ENCODE measurements at regions not wholly inside any gene's neighbourhood (a gene's known extent, or its start where the extent isn't known, plus 50 kb on each side); places are given as distances from the start of the nearest gene placed in this dataset.

DNA sequence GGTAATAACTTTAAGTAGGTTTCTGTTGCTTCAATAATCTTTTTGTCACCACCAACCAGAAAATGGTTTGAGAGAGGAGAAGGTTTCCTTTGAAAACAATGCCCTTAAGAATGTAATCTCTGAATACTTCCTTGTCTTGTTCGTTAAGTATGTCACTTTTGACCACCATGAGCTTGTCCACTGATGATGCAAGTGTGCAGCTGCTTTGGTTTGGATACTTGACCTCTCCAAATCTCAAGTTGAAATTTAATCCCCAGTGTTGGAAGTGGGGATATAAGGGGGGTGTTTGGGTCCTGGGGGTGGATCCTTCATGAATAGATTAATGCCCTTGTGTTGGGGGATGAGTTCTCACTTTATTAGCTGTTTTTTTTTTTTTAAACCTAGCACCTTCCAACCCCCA lies 985.4 kb downstream of the EPHA7 start:
- TF ChIP-seq GATA3 (IDR thresholded peaks at IDR 0.05; ENCODE audit: low read depth, low read length) = no peak
- TF ChIP-seq GATA2 (IDR thresholded peaks at IDR 0.05; ENCODE audit: low read depth, low read length) = no peak
